HFF-Myc (cell line): ENCODE measurements at regions not wholly inside any gene's neighbourhood (a gene's known extent, or its start where the extent isn't known, plus 50 kb on each side); places are given as distances from the start of the nearest gene placed in this dataset.

Source experiments
- DNase-seq: peaks from one replicate; pipeline ENCODE4 v3.0.0-alpha.2; 2011; ENCODE audit warnings: low read depth; ENCODE audit errors: extremely low read depth
- H3K4me3 ChIP-seq: replicated peaks from 2 replicates; pipeline ENCODE4 v1.5.1; 2011; ENCODE audit warnings: low read depth, mild to moderate bottlenecking, control low read depth, low read length
- TF ChIP-seq, protein P1 (sequence below): IDR thresholded peaks from 2 replicates; pipeline ENCODE4 v1.5.1; 2012; ENCODE audit warnings: mild to moderate bottlenecking, low read depth, low read length, control low read depth; ENCODE audit errors: missing control alignments

DNA sequence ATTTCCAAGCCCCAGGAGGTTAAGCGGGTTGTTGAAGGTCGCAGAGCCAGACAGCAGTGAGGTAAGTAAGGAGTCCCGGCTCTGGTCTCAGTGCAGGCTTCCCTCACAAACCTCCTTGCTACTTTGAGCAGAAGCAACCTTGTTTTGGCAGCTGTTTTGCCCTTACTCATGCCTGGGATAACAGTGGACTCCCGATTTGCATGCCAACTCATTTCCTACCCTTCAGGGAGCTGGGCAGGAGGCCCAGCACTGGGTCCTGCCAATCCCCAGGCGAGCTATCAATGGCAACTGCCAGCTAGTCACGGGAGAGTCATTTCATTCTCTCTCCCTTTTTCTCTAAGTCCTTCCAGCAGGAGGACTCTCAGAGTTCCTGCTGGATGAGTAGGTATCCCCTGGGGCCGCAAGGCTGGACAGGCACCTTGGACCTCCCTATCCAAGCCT is 72.0 kb upstream of the KSR1 start:
- peak; percentile 40 for DNase-seq
- H3K4me3 ChIP-seq, result no peak overlapping the region
- TF ChIP-seq, protein P1, sequence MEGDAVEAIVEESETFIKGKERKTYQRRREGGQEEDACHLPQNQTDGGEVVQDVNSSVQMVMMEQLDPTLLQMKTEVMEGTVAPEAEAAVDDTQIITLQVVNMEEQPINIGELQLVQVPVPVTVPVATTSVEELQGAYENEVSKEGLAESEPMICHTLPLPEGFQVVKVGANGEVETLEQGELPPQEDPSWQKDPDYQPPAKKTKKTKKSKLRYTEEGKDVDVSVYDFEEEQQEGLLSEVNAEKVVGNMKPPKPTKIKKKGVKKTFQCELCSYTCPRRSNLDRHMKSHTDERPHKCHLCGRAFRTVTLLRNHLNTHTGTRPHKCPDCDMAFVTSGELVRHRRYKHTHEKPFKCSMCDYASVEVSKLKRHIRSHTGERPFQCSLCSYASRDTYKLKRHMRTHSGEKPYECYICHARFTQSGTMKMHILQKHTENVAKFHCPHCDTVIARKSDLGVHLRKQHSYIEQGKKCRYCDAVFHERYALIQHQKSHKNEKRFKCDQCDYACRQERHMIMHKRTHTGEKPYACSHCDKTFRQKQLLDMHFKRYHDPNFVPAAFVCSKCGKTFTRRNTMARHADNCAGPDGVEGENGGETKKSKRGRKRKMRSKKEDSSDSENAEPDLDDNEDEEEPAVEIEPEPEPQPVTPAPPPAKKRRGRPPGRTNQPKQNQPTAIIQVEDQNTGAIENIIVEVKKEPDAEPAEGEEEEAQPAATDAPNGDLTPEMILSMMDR, result no peak

DNA sequence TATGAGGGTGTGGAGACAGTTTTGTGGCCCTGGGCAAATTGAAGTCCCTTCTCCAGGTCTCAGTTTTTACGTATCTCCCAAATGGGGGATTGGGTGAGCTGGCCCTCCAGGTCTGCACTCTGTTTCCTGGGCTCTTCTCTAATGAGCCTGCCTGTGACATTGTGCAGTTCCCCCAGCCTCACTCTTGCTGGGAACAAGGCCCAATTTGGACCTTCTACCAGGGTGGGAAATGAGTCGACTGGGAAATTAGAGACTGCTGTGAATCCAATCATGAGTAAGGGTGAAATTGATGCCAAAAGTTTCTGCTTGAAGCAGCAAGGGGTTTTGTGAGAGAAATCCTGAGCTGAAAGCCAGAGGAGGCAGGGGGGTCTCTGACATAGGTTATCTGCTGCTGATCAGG is 71.5 kb upstream of the KSR1 start:
- H3K4me3 ChIP-seq, result no peak overlapping the region
- TF ChIP-seq, protein P1, result no peak
- no peak for DNase-seq

DNA sequence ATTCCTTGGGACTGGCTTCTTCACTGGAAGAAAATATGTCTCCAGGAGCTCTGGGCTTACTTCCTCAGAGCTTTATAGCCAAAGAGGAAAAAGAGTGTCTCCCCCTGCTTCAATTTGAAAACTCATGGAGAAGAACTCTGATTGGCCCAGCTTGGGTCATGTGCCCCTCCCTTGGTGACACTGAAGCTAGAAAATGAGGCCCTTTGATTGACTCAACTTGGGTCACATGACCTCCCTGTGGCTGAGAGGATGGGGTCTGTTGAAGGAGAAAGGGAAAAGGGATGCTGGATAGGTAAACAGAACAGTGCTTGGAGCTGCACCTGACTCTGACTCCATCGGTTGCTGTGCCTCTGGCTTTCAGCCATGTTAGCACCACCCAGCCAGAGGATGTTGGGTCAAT is 70.6 kb upstream of the KSR1 start:
- DNase-seq, result no peak
- no peak overlapping the region for H3K4me3 ChIP-seq
- TF ChIP-seq, protein P1, result no peak

DNA sequence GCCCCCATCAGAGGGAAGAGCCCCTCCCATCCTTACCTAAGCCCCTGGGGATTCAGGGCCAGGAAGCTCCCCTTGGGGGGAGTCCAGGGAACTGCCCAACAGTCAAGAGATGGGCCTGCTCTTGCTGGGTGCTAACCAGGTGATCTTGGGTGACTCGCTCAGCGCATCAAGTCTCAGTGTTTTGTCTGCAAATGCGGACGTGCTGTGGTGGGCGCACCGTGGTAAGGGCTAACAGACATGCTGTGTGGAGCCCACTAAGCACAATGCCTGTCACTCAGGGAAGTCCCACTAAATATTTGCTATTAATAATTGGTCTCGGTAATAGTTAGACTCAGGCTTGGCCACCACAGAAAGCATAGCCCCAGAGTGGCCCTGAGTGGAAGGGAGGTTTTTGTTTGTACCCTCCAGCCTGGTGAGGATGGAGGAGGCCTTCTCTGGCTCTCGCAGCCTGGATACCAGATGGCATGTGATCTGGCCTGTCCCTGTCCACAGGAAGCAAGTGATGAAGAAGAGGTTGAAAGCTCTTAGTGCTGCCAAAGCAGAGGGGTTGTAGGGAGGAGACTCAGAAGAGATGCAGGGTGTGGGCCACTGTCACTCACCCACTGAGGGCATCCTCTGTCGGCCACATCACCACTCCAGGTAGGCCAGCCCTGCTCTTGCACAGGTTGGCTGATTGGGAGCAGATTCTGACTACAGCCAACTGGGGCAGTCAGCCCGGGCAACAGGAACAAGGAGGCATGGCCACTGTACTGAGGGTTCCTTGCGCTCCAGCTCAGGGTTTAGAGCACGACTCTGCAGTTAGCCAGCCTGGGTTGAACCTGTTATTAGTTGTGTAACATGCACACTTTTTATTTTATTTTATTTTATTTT is 69.8 kb upstream of the KSR1 start:
- no peak overlapping the region for H3K4me3 ChIP-seq
- TF ChIP-seq, protein P1, result no peak
- no peak for DNase-seq

DNA sequence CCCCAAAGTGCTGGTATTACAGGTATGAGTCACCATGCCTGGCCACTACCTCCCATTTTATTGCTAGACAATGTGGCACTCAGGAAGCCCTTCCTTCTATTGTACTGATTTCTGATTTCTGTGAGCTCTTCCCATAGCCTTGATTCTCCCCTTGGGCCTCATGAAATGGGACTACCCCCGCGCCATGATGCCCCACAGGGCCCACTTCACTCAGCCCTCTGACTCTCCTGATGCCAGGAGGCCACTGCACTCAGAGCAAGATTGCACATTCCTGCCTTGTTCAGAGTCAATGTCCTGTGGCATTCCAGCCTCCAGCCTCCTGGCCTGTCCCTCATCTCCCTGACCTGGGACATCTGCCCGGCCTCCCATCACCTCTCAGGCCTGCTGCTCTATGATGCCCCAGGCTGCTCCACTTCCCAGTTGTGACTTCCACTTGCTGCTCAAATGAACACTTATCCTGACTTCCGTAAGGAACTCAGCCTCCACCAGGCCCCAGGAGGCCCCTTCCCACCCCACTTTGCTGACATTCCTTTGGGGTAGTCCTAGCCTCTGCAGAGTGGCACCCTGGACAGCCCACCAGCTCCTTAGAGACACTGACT is 66.6 kb upstream of the KSR1 start:
- no peak overlapping the region for H3K4me3 ChIP-seq
- DNase-seq, result no peak
- TF ChIP-seq, protein P1, result no peak

DNA sequence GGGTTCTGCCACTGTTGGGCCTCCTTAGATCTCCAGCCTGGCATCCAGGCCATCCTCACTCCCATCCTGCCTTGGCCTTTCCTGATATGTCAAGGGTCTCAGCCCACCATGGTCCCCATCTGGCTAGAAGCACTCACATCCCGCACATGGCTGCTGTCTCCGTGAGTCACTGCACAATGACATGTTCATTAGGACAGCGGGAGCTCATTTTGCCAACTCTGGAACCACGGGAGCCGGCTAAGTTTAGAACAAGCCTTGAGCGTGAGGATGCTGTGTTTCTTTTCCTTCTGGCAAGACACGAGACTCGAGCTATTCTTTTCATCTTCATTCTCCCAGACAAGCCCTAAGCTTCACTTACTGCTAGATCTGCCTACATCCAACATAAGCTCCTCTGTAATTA is 65.7 kb upstream of the KSR1 start:
- no peak overlapping the region for H3K4me3 ChIP-seq
- TF ChIP-seq, protein P1, result no peak
- no peak for DNase-seq

DNA sequence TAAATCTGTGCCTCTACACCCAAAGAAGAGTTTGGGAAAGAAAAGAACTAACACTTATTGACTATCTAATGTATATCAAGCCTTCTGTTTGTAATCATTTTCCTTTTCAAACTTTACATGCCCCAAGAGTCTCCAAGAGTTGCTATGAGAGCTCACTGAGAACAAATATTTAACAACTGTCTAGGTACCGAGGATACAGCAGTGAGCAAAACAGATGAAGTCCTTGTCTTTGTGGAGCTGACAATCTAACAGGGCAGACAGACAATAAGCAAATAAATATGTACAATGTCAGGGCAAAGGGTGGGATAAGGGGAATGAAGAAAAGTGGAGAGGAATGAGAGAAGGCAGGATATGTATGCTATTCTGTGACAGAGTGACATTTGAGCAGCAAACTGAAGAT is 64.8 kb upstream of the KSR1 start:
- H3K4me3 ChIP-seq, result no peak overlapping the region
- TF ChIP-seq, protein P1, result no peak
- no peak for DNase-seq
